ENCODE measurements at regions not wholly inside any gene's neighbourhood (a gene's known extent, or its start where the extent isn't known, plus 50 kb on each side); places are given as distances from the start of the nearest gene placed in this dataset.

GRCh38 chr12:87305481-87305880, 723.7 kb downstream of the C12orf50 start:
- H3K4me2 ChIP-seq (ENCODE audit: low read length) = no peak overlapping the region
- no peaks in the 10 kb centered on the region for H3K9me3 ChIP-seq (ENCODE audit: control insufficient read depth, insufficient read depth, low read length)
- no peaks in the 10 kb centered on the region for H3K9me2 ChIP-seq (replicated peaks; ENCODE audit: control insufficient read depth, low read length)
- TF ChIP-seq CTCF (IDR thresholded peaks at IDR 0.05; ENCODE audit: low read depth, low read length, poor library complexity, severe bottlenecking) (no peak), EZH2phosphoT487 (IDR thresholded peaks at IDR 0.05; ENCODE audit: borderline replicate concordance, low read length) (no peak)
- H3K27ac ChIP-seq (ENCODE audit: low read depth, low read length) = no peak overlapping the region
- H3K4me1 ChIP-seq (ENCODE audit: control insufficient read depth, low read length) = no peaks in the 10 kb centered on the region
- H4K20me1 ChIP-seq (ENCODE audit: control insufficient read depth, insufficient read depth, low read depth, low read length) = no peaks in the 10 kb centered on the region
- no peaks in the 10 kb centered on the region for H3K79me2 ChIP-seq (ENCODE audit: control insufficient read depth, low read length)
- H3K36me3 ChIP-seq (ENCODE audit: control insufficient read depth, low read length) = no peaks in the 10 kb centered on the region
- H3F3A ChIP-seq (ENCODE audit: control insufficient read depth, insufficient read depth) = no peaks in the 10 kb centered on the region
- no peaks in the 10 kb centered on the region for H3K27me3 ChIP-seq (ENCODE audit: control insufficient read depth, low read length)
- H3K4me3 ChIP-seq (ENCODE audit: low read length) = no peak overlapping the region

GRCh38 chr12:87304406-87304805, 724.8 kb downstream of the C12orf50 start:
- no peaks in the 10 kb centered on the region for H3K9me3 ChIP-seq (ENCODE audit: control insufficient read depth, insufficient read depth, low read length)
- H3K79me2 ChIP-seq (ENCODE audit: control insufficient read depth, low read length) = no peaks in the 10 kb centered on the region
- no peak overlapping the region for H3K4me2 ChIP-seq (ENCODE audit: low read length)
- no peak for TF ChIP-seq CTCF (IDR thresholded peaks at IDR 0.05; ENCODE audit: low read depth, low read length, poor library complexity, severe bottlenecking)
- no peak for TF ChIP-seq EZH2phosphoT487 (IDR thresholded peaks at IDR 0.05; ENCODE audit: borderline replicate concordance, low read length)
- H3F3A ChIP-seq (ENCODE audit: control insufficient read depth, insufficient read depth) = no peaks in the 10 kb centered on the region
- no peaks in the 10 kb centered on the region for H3K27me3 ChIP-seq (ENCODE audit: control insufficient read depth, low read length)
- no peaks in the 10 kb centered on the region for H3K36me3 ChIP-seq (ENCODE audit: control insufficient read depth, low read length)
- H3K4me3 ChIP-seq (ENCODE audit: low read length) = no peak overlapping the region
- H4K20me1 ChIP-seq (ENCODE audit: control insufficient read depth, insufficient read depth, low read depth, low read length) = no peaks in the 10 kb centered on the region
- no peaks in the 10 kb centered on the region for H3K9me2 ChIP-seq (replicated peaks; ENCODE audit: control insufficient read depth, low read length)
- no peak overlapping the region for H3K27ac ChIP-seq (ENCODE audit: low read depth, low read length)
- no peaks in the 10 kb centered on the region for H3K4me1 ChIP-seq (ENCODE audit: control insufficient read depth, low read length)

GRCh38 chr12:87303396-87304012, 725.7 kb downstream of the C12orf50 start:
- Histone ChIP-seq H3K4me2 (ENCODE audit: low read length) (no peak overlapping the region), H3K9me2 (replicated peaks; ENCODE audit: control insufficient read depth, low read length) (no peaks in the 10 kb centered on the region), H3K36me3 (ENCODE audit: control insufficient read depth, low read length) (no peaks in the 10 kb centered on the region), H3K27ac (ENCODE audit: low read depth, low read length) (no peak overlapping the region), H3K27me3 (ENCODE audit: control insufficient read depth, low read length) (no peaks in the 10 kb centered on the region), H4K20me1 (ENCODE audit: control insufficient read depth, insufficient read depth, low read depth, low read length) (no peaks in the 10 kb centered on the region), H3K4me1 (ENCODE audit: control insufficient read depth, low read length) (no peaks in the 10 kb centered on the region), H3K4me3 (ENCODE audit: low read length) (no peak overlapping the region), H3K9me3 (ENCODE audit: control insufficient read depth, insufficient read depth, low read length) (no peaks in the 10 kb centered on the region), H3K79me2 (ENCODE audit: control insufficient read depth, low read length) (no peaks in the 10 kb centered on the region), H3F3A (ENCODE audit: control insufficient read depth, insufficient read depth) (no peaks in the 10 kb centered on the region)
- TF ChIP-seq EZH2phosphoT487 (IDR thresholded peaks at IDR 0.05; ENCODE audit: borderline replicate concordance, low read length) = no peak
- no peak for TF ChIP-seq CTCF (IDR thresholded peaks at IDR 0.05; ENCODE audit: low read depth, low read length, poor library complexity, severe bottlenecking)

Measured in DOHH2 (cell line).